Right ventricle myocardium superior (tissue), 1 donor: ENCODE measurements at regions not wholly inside any gene's neighbourhood (a gene's known extent, or its start where the extent isn't known, plus 50 kb on each side); places are given as distances from the start of the nearest gene placed in this dataset.
"Not testable (repeated sequence)": the region's sequence is repeated elsewhere in the genome, so short reads cannot be mapped to it uniquely, and the experiment has no call there.

Source experiments
- ATAC-seq: fragments of 200-7000 bp; cut with Tn5 transposase; one replicate; pipeline ENCODE4 v1.9.1; 2020; ENCODE audit warnings: mild to moderate bottlenecking; ENCODE audit not compliant: poor library complexity
- DNase-seq: peaks from one replicate; pipeline ENCODE4 v3.0.0-alpha.2; 2020
- intact Hi-C: fragments of 100-400 bp; cut with DNase I; formaldehyde crosslinking; loops from one replicate; pipeline ENCODE4 v1.11.2; 2022
- donor health status: DM: no; HTN: yes; CAD: no; lungs with severe emphysema.

DNA sequence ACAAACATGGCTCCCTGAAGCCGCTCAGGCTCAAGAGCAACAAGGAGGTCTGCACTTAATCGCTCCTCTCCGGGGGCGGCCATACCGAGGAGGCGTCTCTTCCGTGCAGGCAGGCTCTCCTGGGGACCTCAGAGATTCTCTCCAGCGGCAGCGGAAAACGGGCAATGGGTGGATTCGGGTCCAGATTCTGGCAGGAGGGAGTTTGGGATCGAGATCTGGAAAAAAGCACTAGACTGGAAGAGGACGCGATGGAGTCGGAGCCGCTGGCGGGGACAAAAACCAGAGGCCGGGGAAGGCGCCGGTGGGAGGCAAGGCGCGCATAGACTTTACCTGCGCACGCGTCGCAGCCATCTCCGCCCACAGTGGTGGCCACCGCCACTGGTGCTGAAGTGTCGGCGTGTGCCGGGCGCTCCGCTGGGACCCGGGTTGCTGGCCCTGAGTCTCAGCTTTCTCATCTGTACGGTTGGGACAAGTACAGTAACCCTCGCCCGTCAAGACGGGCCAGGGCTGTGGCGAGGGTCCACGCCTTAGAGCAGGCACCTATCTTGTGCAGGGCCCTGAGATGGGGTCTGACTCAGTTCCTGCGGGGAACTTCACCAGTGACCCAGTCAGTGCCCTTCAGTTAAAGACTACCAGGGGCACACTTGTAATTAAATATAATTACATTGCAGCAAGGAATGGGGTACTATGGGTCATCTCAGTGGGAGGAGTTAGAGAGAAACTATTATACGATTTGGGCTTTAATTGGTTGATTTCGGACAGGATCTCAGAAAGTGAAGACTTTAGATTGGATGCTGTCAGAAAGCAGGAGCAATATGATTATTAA is 454.1 kb downstream of the SPATA31A1 start:
- peak; percentile 79 for DNase-seq
- ATAC-seq = peak; percentile 75
- intact Hi-C loops = not testable (repeated sequence)

GRCh38 chr9:39810401-39810800 is 454.9 kb downstream of the SPATA31A1 start:
- intact Hi-C loops, DNase-seq, ATAC-seq: not testable (repeated sequence)

DNA sequence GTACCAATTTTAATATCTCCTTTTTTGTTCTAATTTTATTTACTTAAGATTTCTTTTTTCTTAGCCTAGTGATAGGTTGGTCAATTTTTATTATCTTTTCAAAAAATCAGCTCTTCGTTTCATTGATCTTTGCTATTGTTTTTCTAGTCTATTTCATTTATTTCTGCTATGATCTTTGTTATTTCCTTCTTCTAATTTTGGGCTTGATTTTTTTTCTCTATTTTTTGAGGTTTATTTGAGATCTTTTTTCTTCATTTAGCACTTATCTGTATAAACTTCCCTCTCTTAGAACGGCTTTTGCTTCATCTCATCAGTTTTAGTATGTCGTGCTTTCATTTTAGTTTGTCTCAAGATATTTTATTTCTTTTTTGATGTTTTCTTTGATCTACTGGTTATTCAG is 456.1 kb downstream of the SPATA31A1 start:
- DNase-seq, intact Hi-C loops, ATAC-seq: not testable (repeated sequence)

DNA sequence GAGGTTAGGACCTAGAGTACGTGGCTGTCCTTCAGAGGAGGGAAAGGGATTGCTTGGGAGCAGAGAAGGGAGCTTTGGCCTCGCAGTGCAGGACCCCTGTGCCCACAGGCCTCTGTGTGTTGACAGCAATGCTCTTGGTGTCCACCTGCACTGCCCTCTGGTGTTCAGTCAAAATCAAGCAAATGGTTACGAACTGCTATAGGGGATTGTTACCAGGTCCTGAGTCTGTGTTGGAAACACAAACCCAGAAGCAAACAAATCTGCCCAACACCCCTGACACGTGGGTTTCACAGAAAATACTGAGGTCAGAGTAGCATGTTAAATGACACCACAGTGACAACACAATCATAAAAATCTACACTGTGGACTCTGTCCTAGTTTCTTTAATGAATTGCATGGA is 473.0 kb downstream of the SPATA31A1 start:
- intact Hi-C loops, ATAC-seq, DNase-seq: not testable (repeated sequence)
